ENCODE measurements at regions not wholly inside any gene's neighbourhood (a gene's known extent, or its start where the extent isn't known, plus 50 kb on each side); places are given as distances from the start of the nearest gene placed in this dataset.

- H3K27ac Mint-ChIP-seq = no peak overlapping the region
- no peaks in the 10 kb centered on the region for H3K79me2 ChIP-seq (ENCODE audit: insufficient read depth, low read length)
- H2AFZ ChIP-seq (ENCODE audit: insufficient read depth, low read depth, low read length, poor library complexity, severe bottlenecking) = no peak overlapping the region
- no peaks in the 10 kb centered on the region for H4K20me1 ChIP-seq (ENCODE audit: insufficient read depth, low read length)
- no peak overlapping the region for H3K4me3 Mint-ChIP-seq
- whole genome bisulfite sequencing (ENCODE audit: insufficient coverage) = no CpG with 5 or more reads among the region's 1 CpG
- no peaks in the 10 kb centered on the region for H3K27me3 ChIP-seq (ENCODE audit: control insufficient read depth in 2 of 2, insufficient read depth in 2 of 2, low read length in 2 of 2)
- no peaks in the 10 kb centered on the region for H3K36me3 ChIP-seq (replicated peaks in 1 of 2; ENCODE audit: control insufficient read depth in 1 of 2, insufficient read depth in 2 of 2, low read length in 2 of 2)
- H3K27ac ChIP-seq (ENCODE audit: low read depth in 1 of 2, low read length in 2 of 2) = no peak overlapping the region
- peaks cover 7 to 13% of the 10 kb centered on the region in 2 donors for H3K9me3 ChIP-seq (replicated peaks in 1 of 2; ENCODE audit: control insufficient read depth in 1 of 2, insufficient read depth in 1 of 2, low read length in 2 of 2)
- no peaks in the 10 kb centered on the region for H3K27me3 Mint-ChIP-seq (ENCODE audit: low read depth in 3 of 3)
- H3K4me1 Mint-ChIP-seq = no peaks in the 10 kb centered on the region
- H3K36me3 Mint-ChIP-seq = no peaks in the 10 kb centered on the region
- DNase-seq = no peak
- H3K4me3 ChIP-seq (replicated peaks in 1 of 3; ENCODE audit: low read depth in 2 of 3, low read length in 3 of 3) = no peak overlapping the region
- intact Hi-C loops (cut with micrococcal nuclease) = no loop called here
- H3K9ac ChIP-seq (ENCODE audit: insufficient read depth, low read length, poor library complexity, severe bottlenecking) = no peak overlapping the region
- TF ChIP-seq, protein P1, sequence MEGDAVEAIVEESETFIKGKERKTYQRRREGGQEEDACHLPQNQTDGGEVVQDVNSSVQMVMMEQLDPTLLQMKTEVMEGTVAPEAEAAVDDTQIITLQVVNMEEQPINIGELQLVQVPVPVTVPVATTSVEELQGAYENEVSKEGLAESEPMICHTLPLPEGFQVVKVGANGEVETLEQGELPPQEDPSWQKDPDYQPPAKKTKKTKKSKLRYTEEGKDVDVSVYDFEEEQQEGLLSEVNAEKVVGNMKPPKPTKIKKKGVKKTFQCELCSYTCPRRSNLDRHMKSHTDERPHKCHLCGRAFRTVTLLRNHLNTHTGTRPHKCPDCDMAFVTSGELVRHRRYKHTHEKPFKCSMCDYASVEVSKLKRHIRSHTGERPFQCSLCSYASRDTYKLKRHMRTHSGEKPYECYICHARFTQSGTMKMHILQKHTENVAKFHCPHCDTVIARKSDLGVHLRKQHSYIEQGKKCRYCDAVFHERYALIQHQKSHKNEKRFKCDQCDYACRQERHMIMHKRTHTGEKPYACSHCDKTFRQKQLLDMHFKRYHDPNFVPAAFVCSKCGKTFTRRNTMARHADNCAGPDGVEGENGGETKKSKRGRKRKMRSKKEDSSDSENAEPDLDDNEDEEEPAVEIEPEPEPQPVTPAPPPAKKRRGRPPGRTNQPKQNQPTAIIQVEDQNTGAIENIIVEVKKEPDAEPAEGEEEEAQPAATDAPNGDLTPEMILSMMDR (IDR thresholded peaks at IDR 0.05) = no peak
- H3K9me3 Mint-ChIP-seq = peaks cover 0 to 10% (median 2%) of the 10 kb centered on the region in 7 donors
- H3K4me2 ChIP-seq (replicated peaks; ENCODE audit: extremely low read depth, low read length, poor library complexity, severe bottlenecking) = no peak overlapping the region
- H3K4me1 ChIP-seq (ENCODE audit: control insufficient read depth in 1 of 2, insufficient read depth in 2 of 2, low read length in 2 of 2) = no peaks in the 10 kb centered on the region
These were observed 166.9 kb upstream of the ROBO2 start for GRCh38 chr3:76872999-76873398.

DNA sequence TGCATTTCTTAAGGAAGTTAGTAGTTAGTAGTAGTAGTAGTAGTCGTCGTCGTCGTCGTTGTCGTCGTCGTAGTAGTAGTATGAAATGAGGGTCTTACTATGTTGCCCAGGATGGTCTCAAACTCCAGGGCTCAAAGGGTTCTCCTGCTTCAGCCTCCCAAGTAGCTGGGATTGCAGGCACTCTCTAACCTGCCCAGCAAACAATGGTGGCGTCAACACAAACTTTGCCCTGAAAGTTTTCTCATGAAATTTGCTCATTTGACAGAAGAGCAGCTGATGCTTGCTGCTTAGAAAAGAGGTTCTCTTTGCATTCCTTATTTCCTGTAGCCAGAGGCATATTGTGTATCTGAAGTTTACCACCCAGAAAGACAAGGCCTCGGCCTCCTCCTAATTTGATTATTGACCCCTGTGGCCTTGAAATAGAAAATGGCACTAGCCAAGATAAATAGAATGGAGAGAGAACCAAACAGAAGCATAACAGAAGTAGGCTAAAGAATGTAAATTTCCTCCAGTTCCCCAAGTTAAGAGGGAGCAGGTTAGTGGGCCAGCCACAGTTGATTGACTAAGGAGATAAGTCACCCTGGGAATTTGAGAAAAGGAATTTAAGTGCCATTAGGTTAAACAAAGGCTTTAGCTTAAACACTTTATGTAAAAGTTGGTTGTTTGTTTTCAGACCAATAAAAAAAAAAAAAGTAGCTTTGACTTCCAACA, 166.2 kb upstream of the ROBO2 start:
- Mint-ChIP-seq H3K27me3 (ENCODE audit: low read depth in 3 of 3) (no peaks in the 10 kb centered on the region), H3K36me3 (no peaks in the 10 kb centered on the region), H3K9me3 (peaks cover 0 to 10% (median 2%) of the 10 kb centered on the region in 7 donors), H3K27ac (no peak overlapping the region), H3K4me3 (no peak overlapping the region), H3K4me1 (no peaks in the 10 kb centered on the region)
- no peak overlapping the region for H3K9ac ChIP-seq (ENCODE audit: insufficient read depth, low read length, poor library complexity, severe bottlenecking)
- H3K27ac ChIP-seq (ENCODE audit: low read depth in 1 of 2, low read length in 2 of 2) = no peak overlapping the region
- no peaks in the 10 kb centered on the region for H3K4me1 ChIP-seq (ENCODE audit: control insufficient read depth in 1 of 2, insufficient read depth in 2 of 2, low read length in 2 of 2)
- intact Hi-C loops (cut with micrococcal nuclease) = no loop called here
- no peak overlapping the region for H3K4me3 ChIP-seq (replicated peaks in 1 of 3; ENCODE audit: low read depth in 2 of 3, low read length in 3 of 3)
- no peak for DNase-seq
- no peak overlapping the region for H2AFZ ChIP-seq (ENCODE audit: insufficient read depth, low read depth, low read length, poor library complexity, severe bottlenecking)
- no peaks in the 10 kb centered on the region for H3K79me2 ChIP-seq (ENCODE audit: insufficient read depth, low read length)
- H4K20me1 ChIP-seq (ENCODE audit: insufficient read depth, low read length) = no peaks in the 10 kb centered on the region
- no peaks in the 10 kb centered on the region for H3K36me3 ChIP-seq (replicated peaks in 1 of 2; ENCODE audit: control insufficient read depth in 1 of 2, insufficient read depth in 2 of 2, low read length in 2 of 2)
- H3K4me2 ChIP-seq (replicated peaks; ENCODE audit: extremely low read depth, low read length, poor library complexity, severe bottlenecking) = no peak overlapping the region
- no peaks in the 10 kb centered on the region for H3K27me3 ChIP-seq (ENCODE audit: control insufficient read depth in 2 of 2, insufficient read depth in 2 of 2, low read length in 2 of 2)
- TF ChIP-seq, protein P1 (IDR thresholded peaks at IDR 0.05) = no peak
- WGBS (ENCODE audit: insufficient coverage) = no CpG with 5 or more reads among the region's 10 CpGs
- H3K9me3 ChIP-seq (replicated peaks in 1 of 2; ENCODE audit: control insufficient read depth in 1 of 2, insufficient read depth in 1 of 2, low read length in 2 of 2) = peaks cover 7 to 13% of the 10 kb centered on the region in 2 donors
